Tibial artery (tissue), 4 donors: ENCODE measurements at regions not wholly inside any gene's neighbourhood (a gene's known extent, or its start where the extent isn't known, plus 50 kb on each side); places are given as distances from the start of the nearest gene placed in this dataset.

ENCODE experiments used
- DNase-seq, 2 donors: peaks; one replicate each; pipeline ENCODE4 v3.0.0-alpha.2; 2019
- H3K27ac ChIP-seq, 2 donors: fragments of 200-600 bp; sonication (generic) in 1 of 2; 1 replicate in 1 of 2; 2 replicates in 1 of 2; pipeline ENCODE4 v1.5.1; 2018 to 2019; ENCODE audit warnings: mild to moderate bottlenecking in 1 of 2
- H3K27me3 ChIP-seq, 2 donors: fragments of 200-600 bp; sonication (generic) in 1 of 2; one replicate each; pipeline versions ENCODE4 v1.5.1 to v1.6.0; 2016 to 2019
- H3K36me3 ChIP-seq, 3 donors: fragments of 200-600 bp; sonication (generic) in 2 of 3; one replicate each; pipeline ENCODE4 v1.5.1; 2016 to 2019; ENCODE audit warnings: mild to moderate bottlenecking in 2 of 3
- H3K4me1 ChIP-seq, 4 donors: fragments of 200-600 bp; sonication (generic) in 2 of 4; 1 replicate in 3 of 4; 2 replicates in 1 of 4; pipeline ENCODE4 v1.5.1; 2016 to 2019
- H3K4me3 ChIP-seq, 2 donors: fragments of 200-600 bp; sonication (generic) in 1 of 2; 1 replicate in 1 of 2; 2 replicates in 1 of 2; pipeline ENCODE4 v1.5.1; 2018 to 2019; ENCODE audit warnings: mild to moderate bottlenecking in 2 of 2
- H3K9me3 ChIP-seq, 3 donors: fragments of 200-600 bp; sonication (generic) in 1 of 3; one replicate each; pipeline ENCODE4 v1.5.1; 2016 to 2019
- intact Hi-C: fragments of 100-400 bp; cut with DNase I; formaldehyde crosslinking; loops from one replicate; pipeline ENCODE4 v1.15.0; 2023; ENCODE audit warnings: low total_unique reads
- TF ChIP-seq, protein P1 (sequence below), 2 experiments: fragments of 200-600 bp in 1 of 2; fragments of 450-650 bp in 1 of 2; IDR thresholded peaks; one replicate each; pipeline ENCODE4 v1.5.1; 2017 to 2019; ENCODE audit warnings: antibody characterized with exemption in 2 of 2, mild to moderate bottlenecking in 1 of 2, moderate library complexity in 1 of 2

DNA sequence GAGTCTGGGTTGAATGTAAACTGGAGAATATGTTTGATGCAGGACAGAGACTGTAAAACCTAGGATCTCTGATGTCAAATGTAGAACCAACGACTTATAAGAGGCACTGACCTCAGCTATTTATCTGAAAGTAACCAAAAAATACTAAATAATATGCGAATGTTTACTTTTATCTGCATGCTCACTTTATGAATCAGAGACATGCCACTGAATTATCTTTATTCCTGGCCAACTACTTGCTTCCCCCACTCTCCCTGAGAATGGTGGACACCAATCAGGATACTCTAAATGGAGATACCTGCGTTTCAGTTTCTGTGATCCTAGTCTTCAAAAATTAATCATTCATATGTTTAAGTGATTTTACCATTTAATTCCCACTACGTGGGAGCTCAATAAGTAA is 1038.4 kb upstream of the PABPC4L start:
- DNase-seq = no peak
- H3K4me1 ChIP-seq = no peaks in the 10 kb centered on the region
- no peak overlapping the region for H3K27ac ChIP-seq
- H3K4me3 ChIP-seq = no peak overlapping the region
- TF ChIP-seq, protein P1, sequence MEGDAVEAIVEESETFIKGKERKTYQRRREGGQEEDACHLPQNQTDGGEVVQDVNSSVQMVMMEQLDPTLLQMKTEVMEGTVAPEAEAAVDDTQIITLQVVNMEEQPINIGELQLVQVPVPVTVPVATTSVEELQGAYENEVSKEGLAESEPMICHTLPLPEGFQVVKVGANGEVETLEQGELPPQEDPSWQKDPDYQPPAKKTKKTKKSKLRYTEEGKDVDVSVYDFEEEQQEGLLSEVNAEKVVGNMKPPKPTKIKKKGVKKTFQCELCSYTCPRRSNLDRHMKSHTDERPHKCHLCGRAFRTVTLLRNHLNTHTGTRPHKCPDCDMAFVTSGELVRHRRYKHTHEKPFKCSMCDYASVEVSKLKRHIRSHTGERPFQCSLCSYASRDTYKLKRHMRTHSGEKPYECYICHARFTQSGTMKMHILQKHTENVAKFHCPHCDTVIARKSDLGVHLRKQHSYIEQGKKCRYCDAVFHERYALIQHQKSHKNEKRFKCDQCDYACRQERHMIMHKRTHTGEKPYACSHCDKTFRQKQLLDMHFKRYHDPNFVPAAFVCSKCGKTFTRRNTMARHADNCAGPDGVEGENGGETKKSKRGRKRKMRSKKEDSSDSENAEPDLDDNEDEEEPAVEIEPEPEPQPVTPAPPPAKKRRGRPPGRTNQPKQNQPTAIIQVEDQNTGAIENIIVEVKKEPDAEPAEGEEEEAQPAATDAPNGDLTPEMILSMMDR (IDR thresholded peaks at IDR 0.05) = no peak
- H3K36me3 ChIP-seq = no peaks in the 10 kb centered on the region
- H3K27me3 ChIP-seq = no peaks in the 10 kb centered on the region
- intact Hi-C loops = no loop called here
- H3K9me3 ChIP-seq = no peaks in the 10 kb centered on the region

DNA sequence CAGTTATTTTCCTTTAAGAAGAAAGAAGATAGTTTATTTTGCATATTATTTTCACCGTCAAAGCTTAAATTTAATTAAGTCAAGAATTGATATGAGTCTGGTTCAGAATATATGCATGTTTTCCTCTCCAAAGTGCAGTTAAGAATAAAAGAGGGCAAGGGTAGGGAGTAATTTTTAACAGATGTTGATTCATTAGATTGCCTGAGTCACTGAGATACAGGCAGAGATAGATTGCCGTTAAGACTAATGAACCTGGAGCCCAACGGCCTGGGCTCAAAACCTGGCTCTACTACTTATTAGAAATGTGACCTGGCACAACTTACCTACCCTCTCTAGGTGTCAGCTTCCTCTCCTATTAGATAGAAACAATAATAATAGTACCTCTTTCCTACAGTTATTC is 1037.4 kb upstream of the PABPC4L start:
- Histone ChIP-seq H3K27me3 (no peaks in the 10 kb centered on the region), H3K27ac (no peak overlapping the region), H3K9me3 (no peaks in the 10 kb centered on the region), H3K4me3 (no peak overlapping the region), H3K4me1 (no peaks in the 10 kb centered on the region), H3K36me3 (no peaks in the 10 kb centered on the region)
- TF ChIP-seq, protein P1 (IDR thresholded peaks at IDR 0.05) = no peak
- intact Hi-C loops = no loop called here
- no peak for DNase-seq

- no peak overlapping the region for H3K27ac ChIP-seq
- no peak overlapping the region for H3K4me3 ChIP-seq
- no peaks in the 10 kb centered on the region for H3K4me1 ChIP-seq
- no peaks in the 10 kb centered on the region for H3K9me3 ChIP-seq
- intact Hi-C loops = no loop called here
- H3K36me3 ChIP-seq = no peaks in the 10 kb centered on the region
- TF ChIP-seq, protein P1 (IDR thresholded peaks at IDR 0.05) = no peak
- no peak for DNase-seq
- H3K27me3 ChIP-seq = no peaks in the 10 kb centered on the region
Observed at GRCh38 chr4:135236048-135236447, 1034.5 kb upstream of the PABPC4L start.

- H3K27ac ChIP-seq = no peak overlapping the region
- TF ChIP-seq, protein P1 (IDR thresholded peaks at IDR 0.05) = no peak
- H3K4me3 ChIP-seq = no peak overlapping the region
- no peaks in the 10 kb centered on the region for H3K36me3 ChIP-seq
- no peak for DNase-seq
- no peaks in the 10 kb centered on the region for H3K4me1 ChIP-seq
- H3K27me3 ChIP-seq = no peaks in the 10 kb centered on the region
- intact Hi-C loops = no loop called here
- no peaks in the 10 kb centered on the region for H3K9me3 ChIP-seq
Observed at GRCh38 chr4:135227842-135228241, 1026.3 kb upstream of the PABPC4L start.

DNA sequence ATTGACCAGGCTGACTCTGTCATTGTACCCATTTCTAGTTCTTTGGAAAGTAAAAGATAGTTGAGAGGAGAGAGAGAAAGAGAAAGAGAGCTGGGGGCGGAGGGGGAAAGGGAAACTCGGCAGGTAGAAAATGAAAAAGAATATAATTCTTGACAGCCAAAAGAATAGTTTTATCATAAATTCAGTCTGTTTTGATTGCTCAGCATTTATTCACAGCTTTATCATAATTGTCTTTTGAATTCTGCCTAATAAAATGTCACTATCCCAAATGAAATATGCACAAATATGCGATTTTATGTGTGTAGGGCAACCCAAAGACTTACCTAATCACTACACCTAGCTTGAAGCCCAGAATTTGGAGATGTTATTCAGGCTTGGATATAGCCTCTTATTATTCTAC is 1024.0 kb upstream of the PABPC4L start:
- Histone ChIP-seq H3K9me3 (no peaks in the 10 kb centered on the region), H3K27ac (no peak overlapping the region), H3K4me1 (no peaks in the 10 kb centered on the region), H3K36me3 (no peaks in the 10 kb centered on the region), H3K4me3 (no peak overlapping the region), H3K27me3 (no peaks in the 10 kb centered on the region)
- DNase-seq = no peak
- intact Hi-C loops = no loop called here
- TF ChIP-seq, protein P1 (IDR thresholded peaks at IDR 0.05) = no peak

DNA sequence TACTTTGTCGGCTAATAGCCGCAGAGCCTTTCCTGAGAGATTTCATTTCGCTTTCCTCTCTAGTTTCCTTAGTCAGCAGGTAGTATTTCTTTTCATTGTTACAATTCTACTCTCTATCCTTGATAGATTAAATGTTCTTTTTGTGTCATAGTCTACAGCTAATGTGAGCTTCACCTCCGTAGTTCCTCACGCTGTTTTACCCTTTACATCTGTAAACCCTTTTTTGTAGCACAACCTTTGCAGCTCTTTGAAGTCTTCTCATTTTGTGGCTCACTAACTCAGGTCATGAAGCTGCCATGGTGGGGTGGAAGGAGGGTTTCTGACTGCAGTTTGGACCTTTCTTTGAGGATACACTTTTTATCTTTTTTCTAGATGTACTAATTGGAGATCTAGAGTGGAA is 1008.8 kb upstream of the PABPC4L start:
- Histone ChIP-seq H3K4me3 (no peak overlapping the region), H3K27me3 (no peaks in the 10 kb centered on the region), H3K36me3 (no peaks in the 10 kb centered on the region), H3K4me1 (no peaks in the 10 kb centered on the region), H3K9me3 (no peaks in the 10 kb centered on the region), H3K27ac (no peak overlapping the region)
- TF ChIP-seq, protein P1 (IDR thresholded peaks at IDR 0.05) = no peak
- DNase-seq = no peak
- intact Hi-C loops = no loop called here
